ENCODE measurements at regions not wholly inside any gene's neighbourhood (a gene's known extent, or its start where the extent isn't known, plus 50 kb on each side); places are given as distances from the start of the nearest gene placed in this dataset.

- Histone ChIP-seq H3K4me3 (no peak overlapping the region), H3K27me3 (no peaks in the 10 kb centered on the region), H3K9me3 (ENCODE audit: low read depth) (no peaks in the 10 kb centered on the region), H4K20me1 (ENCODE audit: low read depth) (no peaks in the 10 kb centered on the region), H3K27ac (no peak overlapping the region), H3K4me1 (peaks cover 7% of the 10 kb centered on the region), H3F3A (ENCODE audit: low read depth) (no peaks in the 10 kb centered on the region), H2AFZ (replicated peaks) (no peak overlapping the region), H3K79me2 (ENCODE audit: low read depth) (no peaks in the 10 kb centered on the region), H3K4me2 (no peak overlapping the region), H3K36me3 (no peaks in the 10 kb centered on the region), H3K9ac (no peak overlapping the region)
- Mint-ChIP-seq H3K4me1 (no peaks in the 10 kb centered on the region), H3K4me3 (no peak overlapping the region), H3K9me3 (no peaks in the 10 kb centered on the region), H3K36me3 (no peaks in the 10 kb centered on the region), H3K27me3 (ENCODE audit: insufficient read depth, low read depth) (no peaks in the 10 kb centered on the region), H3K27ac (no peak overlapping the region)
- no peak for DNase-seq (ENCODE audit: low spot score)
- TF ChIP-seq EZH2phosphoT487 (IDR thresholded peaks at IDR 0.05) = no peak
- TF ChIP-seq EZH2 (IDR thresholded peaks at IDR 0.05) = no peak
- TF ChIP-seq CTCF (IDR thresholded peaks at IDR 0.05) = no peak
These were observed 180.9 kb upstream of the SYT1 start for GRCh38 chr12:78683626-78684025.

DNA sequence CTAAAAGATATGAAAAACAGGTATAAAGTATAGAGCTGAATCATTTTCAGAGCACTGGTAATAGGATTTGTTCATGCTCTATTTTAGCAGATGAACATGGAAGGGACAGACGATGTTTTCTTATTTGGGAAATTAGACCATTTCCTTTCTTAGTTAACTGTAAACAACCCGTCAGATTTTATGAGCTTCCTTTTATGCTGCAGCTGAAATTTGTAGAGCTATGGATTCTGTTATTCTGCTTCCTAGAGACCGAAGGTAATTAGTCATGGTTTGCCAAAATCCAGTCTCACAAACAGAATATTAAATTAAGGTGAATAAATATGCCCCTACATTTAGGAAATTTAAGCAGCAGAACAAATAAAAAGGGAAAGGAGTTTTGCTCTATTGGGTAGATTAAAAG lies 180.2 kb upstream of the SYT1 start:
- H3K27ac Mint-ChIP-seq = no peak overlapping the region
- H3K4me2 ChIP-seq = no peak overlapping the region
- DNase-seq (ENCODE audit: low spot score) = no peak
- H3F3A ChIP-seq (ENCODE audit: low read depth) = no peaks in the 10 kb centered on the region
- H2AFZ ChIP-seq (replicated peaks) = no peak overlapping the region
- no peaks in the 10 kb centered on the region for H3K79me2 ChIP-seq (ENCODE audit: low read depth)
- H3K27me3 ChIP-seq = no peaks in the 10 kb centered on the region
- no peaks in the 10 kb centered on the region for H3K27me3 Mint-ChIP-seq (ENCODE audit: insufficient read depth, low read depth)
- no peaks in the 10 kb centered on the region for H3K36me3 ChIP-seq
- H3K4me3 ChIP-seq = no peak overlapping the region
- no peak overlapping the region for H3K4me3 Mint-ChIP-seq
- H3K9me3 ChIP-seq (ENCODE audit: low read depth) = no peaks in the 10 kb centered on the region
- no peaks in the 10 kb centered on the region for H3K4me1 Mint-ChIP-seq
- H3K36me3 Mint-ChIP-seq = no peaks in the 10 kb centered on the region
- H3K9ac ChIP-seq = no peak overlapping the region
- H4K20me1 ChIP-seq (ENCODE audit: low read depth) = no peaks in the 10 kb centered on the region
- TF ChIP-seq EZH2phosphoT487 (IDR thresholded peaks at IDR 0.05) (no peak), EZH2 (IDR thresholded peaks at IDR 0.05) (no peak), CTCF (IDR thresholded peaks at IDR 0.05) (no peak)
- peaks cover 7% of the 10 kb centered on the region for H3K4me1 ChIP-seq
- no peak overlapping the region for H3K27ac ChIP-seq
- no peaks in the 10 kb centered on the region for H3K9me3 Mint-ChIP-seq

DNA sequence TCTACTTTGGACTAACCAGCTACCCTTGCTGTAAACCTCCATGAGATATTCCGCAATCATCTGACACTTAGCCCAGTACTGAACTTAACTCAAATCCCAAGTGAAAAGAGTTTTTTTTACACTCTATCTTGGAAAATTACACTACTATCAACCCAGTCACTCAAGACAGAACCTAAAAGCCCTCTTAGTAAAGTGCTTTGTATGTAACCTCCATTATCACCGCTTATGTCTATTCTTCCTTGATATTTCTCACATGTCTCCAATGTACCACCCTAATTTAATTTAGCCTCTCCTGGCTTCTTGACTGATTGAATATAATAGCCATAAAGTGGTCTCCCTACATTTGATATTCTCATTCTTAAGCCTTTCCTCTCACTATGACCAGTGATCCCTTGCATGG lies 168.8 kb upstream of the SYT1 start:
- H4K20me1 ChIP-seq (ENCODE audit: low read depth) = no peaks in the 10 kb centered on the region
- no peaks in the 10 kb centered on the region for H3F3A ChIP-seq (ENCODE audit: low read depth)
- H2AFZ ChIP-seq (replicated peaks) = no peak overlapping the region
- no peak for TF ChIP-seq CTCF (IDR thresholded peaks at IDR 0.05)
- no peak for TF ChIP-seq EZH2 (IDR thresholded peaks at IDR 0.05)
- TF ChIP-seq EZH2phosphoT487 (IDR thresholded peaks at IDR 0.05) = no peak
- DNase-seq (ENCODE audit: low spot score) = no peak
- H3K27ac ChIP-seq = no peak overlapping the region
- no peaks in the 10 kb centered on the region for H3K27me3 ChIP-seq
- H3K4me2 ChIP-seq = no peak overlapping the region
- Mint-ChIP-seq H3K9me3 (no peaks in the 10 kb centered on the region), H3K4me3 (no peak overlapping the region), H3K27ac (no peak overlapping the region), H3K4me1 (no peaks in the 10 kb centered on the region), H3K27me3 (ENCODE audit: insufficient read depth, low read depth) (no peaks in the 10 kb centered on the region), H3K36me3 (no peaks in the 10 kb centered on the region)
- no peaks in the 10 kb centered on the region for H3K36me3 ChIP-seq
- H3K9ac ChIP-seq = no peak overlapping the region
- no peaks in the 10 kb centered on the region for H3K4me1 ChIP-seq
- no peaks in the 10 kb centered on the region for H3K79me2 ChIP-seq (ENCODE audit: low read depth)
- H3K9me3 ChIP-seq (ENCODE audit: low read depth) = no peaks in the 10 kb centered on the region
- no peak overlapping the region for H3K4me3 ChIP-seq

DNA sequence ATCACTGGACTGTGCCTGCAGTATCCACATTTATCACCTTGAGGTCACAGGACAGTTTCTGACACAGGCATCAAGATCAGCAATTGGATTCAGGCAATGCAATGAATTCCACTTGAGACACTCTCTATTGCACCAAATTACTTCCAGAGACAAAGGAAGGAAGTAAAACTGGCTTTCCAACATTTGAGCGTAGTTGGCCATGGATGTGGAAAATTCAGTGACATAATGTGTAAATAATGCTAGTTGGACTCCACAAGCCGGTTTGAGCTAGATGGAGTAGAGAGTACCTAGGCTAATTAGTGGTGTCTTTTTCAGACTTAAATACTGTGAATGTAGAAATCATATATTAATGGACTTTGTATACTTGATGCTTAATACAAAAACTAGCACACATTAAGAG lies 168.3 kb upstream of the SYT1 start:
- Histone ChIP-seq H3K4me3 (no peak overlapping the region), H4K20me1 (ENCODE audit: low read depth) (no peaks in the 10 kb centered on the region), H3F3A (ENCODE audit: low read depth) (no peaks in the 10 kb centered on the region), H3K9ac (no peak overlapping the region), H3K36me3 (no peaks in the 10 kb centered on the region), H3K4me2 (no peak overlapping the region), H3K27ac (no peak overlapping the region), H3K9me3 (ENCODE audit: low read depth) (no peaks in the 10 kb centered on the region), H3K79me2 (ENCODE audit: low read depth) (no peaks in the 10 kb centered on the region), H3K4me1 (no peaks in the 10 kb centered on the region), H2AFZ (replicated peaks) (no peak overlapping the region), H3K27me3 (no peaks in the 10 kb centered on the region)
- TF ChIP-seq EZH2phosphoT487 (IDR thresholded peaks at IDR 0.05) (no peak), CTCF (IDR thresholded peaks at IDR 0.05) (no peak)
- no peak for DNase-seq (ENCODE audit: low spot score)
- Mint-ChIP-seq H3K27ac (no peak overlapping the region), H3K4me1 (no peaks in the 10 kb centered on the region), H3K27me3 (ENCODE audit: insufficient read depth, low read depth) (no peaks in the 10 kb centered on the region), H3K4me3 (no peak overlapping the region), H3K36me3 (no peaks in the 10 kb centered on the region), H3K9me3 (no peaks in the 10 kb centered on the region)

Measured in neural progenitor cell (in vitro differentiated cells).